ENCODE measurements at regions not wholly inside any gene's neighbourhood (a gene's known extent, or its start where the extent isn't known, plus 50 kb on each side); places are given as distances from the start of the nearest gene placed in this dataset.

- TF ChIP-seq CTCF (IDR thresholded peaks at IDR 0.05; ENCODE audit: extremely low read depth in 1 of 2, insufficient read depth in 1 of 2, low read depth in 1 of 2, low read length in 2 of 2) = no peak
- Histone ChIP-seq H3K27me3 (ENCODE audit: control insufficient read depth in 2 of 2, insufficient read depth in 2 of 2, low read length in 2 of 2) (no peaks in the 10 kb centered on the region), H3K4me3 (replicated peaks in 1 of 3; ENCODE audit: insufficient read depth in 1 of 3, low read depth in 1 of 3, low read length in 3 of 3) (no peak overlapping the region), H3K4me2 (ENCODE audit: insufficient read depth, low read length) (no peak overlapping the region), H3K36me3 (ENCODE audit: control insufficient read depth in 2 of 2, extremely low read depth in 1 of 2, insufficient read depth in 2 of 2, low read length in 2 of 2) (no peaks in the 10 kb centered on the region), H3K4me1 (ENCODE audit: control insufficient read depth, extremely low read depth, insufficient read depth, low read length) (no peaks in the 10 kb centered on the region), H3K9ac (replicated peaks; ENCODE audit: extremely low read depth, insufficient read depth, low read length) (no peak overlapping the region), H4K20me1 (replicated peaks; ENCODE audit: control insufficient read depth, extremely low read depth, insufficient read depth, low read length) (no peaks in the 10 kb centered on the region), H3K79me2 (ENCODE audit: control insufficient read depth, insufficient read depth, low read length) (no peaks in the 10 kb centered on the region), H3K9me3 (replicated peaks; ENCODE audit: control insufficient read depth, insufficient read depth, low read length) (no peaks in the 10 kb centered on the region), H3K27ac (ENCODE audit: insufficient read depth, low read depth, low read length) (no peak overlapping the region), H2AFZ (ENCODE audit: low read depth, low read length) (no peak overlapping the region), H3K9me1 (replicated peaks; ENCODE audit: control insufficient read depth, extremely low read depth, insufficient read depth, low read length) (no peaks in the 10 kb centered on the region)
- dilution Hi-C loops (cut with MboI; ENCODE audit: extremely low pct_ligation_motif_present, low sequenced_read_pairs) = no loop called here
- POLR2A ChIA-PET = no interaction called here
- intact Hi-C loops (cut with micrococcal nuclease) = loop anchor here (5.0 kb wide), 1 partner anchor 646 kb away; no protein-coding TSS in a partner anchor
- BruUV-seq (replicated peaks) = no TSS peak
- no peak for FAIRE-seq
- no peak for DNase-seq (ENCODE audit: low read depth, low spot score)
- CTCF ChIA-PET = interaction anchor here (0.5 to 2.7 kb wide), 3 partner anchors 18 to 851 kb away, joined by 3 to 28 read pairs (median 7); no protein-coding TSS in a partner anchor
Measured at GRCh38 chr4:43778187-43778915, 670.3 kb downstream of the KCTD8 start.

- no peaks in the 10 kb centered on the region for H3K4me1 ChIP-seq (ENCODE audit: control insufficient read depth, extremely low read depth, insufficient read depth, low read length)
- CTCF ChIA-PET = no interaction called here
- no peaks in the 10 kb centered on the region for H3K9me3 ChIP-seq (replicated peaks; ENCODE audit: control insufficient read depth, insufficient read depth, low read length)
- no peaks in the 10 kb centered on the region for H4K20me1 ChIP-seq (replicated peaks; ENCODE audit: control insufficient read depth, extremely low read depth, insufficient read depth, low read length)
- H3K9ac ChIP-seq (replicated peaks; ENCODE audit: extremely low read depth, insufficient read depth, low read length) = no peak overlapping the region
- FAIRE-seq = no peak
- no peak overlapping the region for H3K27ac ChIP-seq (ENCODE audit: insufficient read depth, low read depth, low read length)
- BruUV-seq (replicated peaks) = no TSS peak
- intact Hi-C loops (cut with micrococcal nuclease) (loop anchor here (10.0 kb wide), 1 partner anchor 364 kb away; no protein-coding TSS in a partner anchor), dilution Hi-C loops (cut with MboI; ENCODE audit: extremely low pct_ligation_motif_present, low sequenced_read_pairs) (no loop called here)
- no peaks in the 10 kb centered on the region for H3K79me2 ChIP-seq (ENCODE audit: control insufficient read depth, insufficient read depth, low read length)
- H3K27me3 ChIP-seq (ENCODE audit: control insufficient read depth in 2 of 2, insufficient read depth in 2 of 2, low read length in 2 of 2) = no peaks in the 10 kb centered on the region
- no peak overlapping the region for H3K4me3 ChIP-seq (replicated peaks in 1 of 3; ENCODE audit: insufficient read depth in 1 of 3, low read depth in 1 of 3, low read length in 3 of 3)
- no peaks in the 10 kb centered on the region for H3K36me3 ChIP-seq (ENCODE audit: control insufficient read depth in 2 of 2, extremely low read depth in 1 of 2, insufficient read depth in 2 of 2, low read length in 2 of 2)
- H3K4me2 ChIP-seq (ENCODE audit: insufficient read depth, low read length) = no peak overlapping the region
- H2AFZ ChIP-seq (ENCODE audit: low read depth, low read length) = no peak overlapping the region
- no peaks in the 10 kb centered on the region for H3K9me1 ChIP-seq (replicated peaks; ENCODE audit: control insufficient read depth, extremely low read depth, insufficient read depth, low read length)
- no peak for DNase-seq (ENCODE audit: low read depth, low spot score)
- POLR2A ChIA-PET = no interaction called here
- TF ChIP-seq CTCF (IDR thresholded peaks at IDR 0.05; ENCODE audit: extremely low read depth in 1 of 2, insufficient read depth in 1 of 2, low read depth in 1 of 2, low read length in 2 of 2) = no peak
- TF ChIP-seq MYC (IDR thresholded peaks at IDR 0.05; ENCODE audit: low read depth, low read length) = no peak
- no peak for TF ChIP-seq EZH2 (IDR thresholded peaks at IDR 0.05; ENCODE audit: borderline replicate concordance, low read depth, low read length, severe bottlenecking)
- TF ChIP-seq POLR2A (IDR thresholded peaks at IDR 0.05; ENCODE audit: low read depth, low read length) = no peak
- TF ChIP-seq FOS (IDR thresholded peaks at IDR 0.05; ENCODE audit: borderline replicate concordance, insufficient read depth, low read length) = no peak
- no peak for TF ChIP-seq MAX (IDR thresholded peaks at IDR 0.05; ENCODE audit: insufficient read depth, insufficient read length)
- TF ChIP-seq POLR2AphosphoS5 (IDR thresholded peaks at IDR 0.05; ENCODE audit: insufficient read depth, low read depth, low read length) = no peak
- no peak for TF ChIP-seq GATA2 (IDR thresholded peaks at IDR 0.05; ENCODE audit: insufficient read depth, insufficient read length, low read depth, low read length)
Measured at GRCh38 chr4:43781125-43781524, 667.5 kb downstream of the KCTD8 start.
